Colonic mucosa (tissue), 4 donors: ENCODE measurements at regions not wholly inside any gene's neighbourhood (a gene's known extent, or its start where the extent isn't known, plus 50 kb on each side); places are given as distances from the start of the nearest gene placed in this dataset.

Experiments used
- DNase-seq: peaks from one replicate; pipeline ENCODE4 v3.0.0-alpha.2; 2020
- H3K27ac ChIP-seq: fragments of 200-600 bp; one replicate; pipeline ENCODE4 v1.8.0; 2021
- H3K27me3 ChIP-seq: fragments of 200-600 bp; one replicate; pipeline ENCODE4 v1.8.0; 2021
- H3K36me3 ChIP-seq: fragments of 200-600 bp; one replicate; pipeline ENCODE4 v1.8.0; 2021
- H3K4me1 ChIP-seq: fragments of 200-600 bp; one replicate; pipeline ENCODE4 v1.8.0; 2021; ENCODE audit warnings: mild to moderate bottlenecking
- H3K4me3 ChIP-seq: fragments of 200-600 bp; one replicate; pipeline ENCODE4 v1.8.0; 2021
- H3K9ac ChIP-seq, 2 donors: one replicate each; pipeline ENCODE4 v1.7.0; 2013; ENCODE audit warnings: control low read depth in 2 of 2, low read depth in 2 of 2, low read length in 2 of 2
- H3K9me3 ChIP-seq: fragments of 200-600 bp; one replicate; pipeline ENCODE4 v1.8.0; 2021
- intact Hi-C: fragments of 100-400 bp; cut with DNase I; formaldehyde crosslinking; loops from one replicate; pipeline ENCODE4 v1.14.1; 2022
- TF ChIP-seq, protein P1 (sequence below): fragments of 200-600 bp; IDR thresholded peaks from one replicate; pipeline ENCODE4 v1.8.0; 2022; ENCODE audit warnings: antibody characterized with exemption, mild to moderate bottlenecking
- donor health status: healthy.
- donor health status: DM: no; HTN: no; CAD: no.
- donor health status: DM: no; HTN: no; CAD: no.

DNA sequence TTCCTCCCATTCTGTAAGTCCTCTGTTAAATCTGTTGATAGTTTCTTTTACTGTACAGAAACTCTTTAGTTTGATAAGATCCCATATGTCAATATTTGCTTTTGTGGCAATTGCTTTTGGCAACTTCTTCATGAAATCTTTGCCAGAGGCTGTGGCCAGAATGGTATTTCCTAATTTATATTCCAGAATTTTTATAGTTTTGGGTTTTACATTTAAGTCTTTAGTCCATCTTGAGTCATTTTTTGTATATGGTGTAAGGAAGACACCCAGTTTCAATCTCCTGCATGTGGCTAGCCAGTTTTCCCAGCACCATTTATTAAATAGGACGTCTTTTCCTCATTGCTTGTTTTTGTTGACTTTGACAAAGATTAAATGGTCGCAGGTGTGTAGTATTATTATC lies 372.4 kb upstream of the CADM2 start:
- H3K27ac ChIP-seq = no peak overlapping the region
- no peak for DNase-seq
- H3K27me3 ChIP-seq = no peaks in the 10 kb centered on the region
- H3K4me1 ChIP-seq = no peaks in the 10 kb centered on the region
- H3K9me3 ChIP-seq = no peaks in the 10 kb centered on the region
- H3K9ac ChIP-seq = no peak overlapping the region
- H3K4me3 ChIP-seq = no peak overlapping the region
- H3K36me3 ChIP-seq = no peaks in the 10 kb centered on the region
- TF ChIP-seq, protein P1, sequence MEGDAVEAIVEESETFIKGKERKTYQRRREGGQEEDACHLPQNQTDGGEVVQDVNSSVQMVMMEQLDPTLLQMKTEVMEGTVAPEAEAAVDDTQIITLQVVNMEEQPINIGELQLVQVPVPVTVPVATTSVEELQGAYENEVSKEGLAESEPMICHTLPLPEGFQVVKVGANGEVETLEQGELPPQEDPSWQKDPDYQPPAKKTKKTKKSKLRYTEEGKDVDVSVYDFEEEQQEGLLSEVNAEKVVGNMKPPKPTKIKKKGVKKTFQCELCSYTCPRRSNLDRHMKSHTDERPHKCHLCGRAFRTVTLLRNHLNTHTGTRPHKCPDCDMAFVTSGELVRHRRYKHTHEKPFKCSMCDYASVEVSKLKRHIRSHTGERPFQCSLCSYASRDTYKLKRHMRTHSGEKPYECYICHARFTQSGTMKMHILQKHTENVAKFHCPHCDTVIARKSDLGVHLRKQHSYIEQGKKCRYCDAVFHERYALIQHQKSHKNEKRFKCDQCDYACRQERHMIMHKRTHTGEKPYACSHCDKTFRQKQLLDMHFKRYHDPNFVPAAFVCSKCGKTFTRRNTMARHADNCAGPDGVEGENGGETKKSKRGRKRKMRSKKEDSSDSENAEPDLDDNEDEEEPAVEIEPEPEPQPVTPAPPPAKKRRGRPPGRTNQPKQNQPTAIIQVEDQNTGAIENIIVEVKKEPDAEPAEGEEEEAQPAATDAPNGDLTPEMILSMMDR = no peak
- intact Hi-C loops = no loop called here

GRCh38 chr3:84600703-84601225 lies 358.0 kb upstream of the CADM2 start:
- Histone ChIP-seq H3K36me3 (no peaks in the 10 kb centered on the region), H3K9me3 (peaks cover 3% of the 10 kb centered on the region), H3K9ac (no peak overlapping the region), H3K4me1 (no peaks in the 10 kb centered on the region), H3K4me3 (no peak overlapping the region), H3K27ac (no peak overlapping the region), H3K27me3 (no peaks in the 10 kb centered on the region)
- TF ChIP-seq, protein P1 = no peak
- DNase-seq = no peak
- intact Hi-C loops = no loop called here

DNA sequence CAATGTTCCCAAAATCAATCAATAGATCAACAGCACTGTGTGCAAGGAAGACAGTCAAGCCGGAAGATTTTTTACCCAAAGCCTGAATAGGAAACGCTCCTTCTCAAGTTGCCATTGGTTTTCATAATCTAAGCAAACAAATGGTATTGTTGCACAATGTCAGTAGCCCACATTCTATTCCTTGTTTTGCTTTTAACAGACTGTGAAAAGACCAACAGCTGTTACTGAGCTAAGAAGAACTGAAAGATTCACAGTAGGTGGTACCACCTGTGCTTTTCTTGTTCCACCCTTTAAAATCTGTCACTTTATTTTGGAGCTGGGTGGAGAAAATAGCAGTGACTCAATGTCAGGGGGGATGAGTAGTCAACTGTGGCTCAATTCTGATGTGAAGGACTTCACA lies 357.5 kb upstream of the CADM2 start:
- Histone ChIP-seq H3K36me3 (no peaks in the 10 kb centered on the region), H3K4me3 (no peak overlapping the region), H3K9me3 (peaks cover 3% of the 10 kb centered on the region), H3K27me3 (no peaks in the 10 kb centered on the region), H3K4me1 (no peaks in the 10 kb centered on the region), H3K9ac (no peak overlapping the region), H3K27ac (no peak overlapping the region)
- DNase-seq = no peak
- TF ChIP-seq, protein P1 = no peak
- intact Hi-C loops = no loop called here

DNA sequence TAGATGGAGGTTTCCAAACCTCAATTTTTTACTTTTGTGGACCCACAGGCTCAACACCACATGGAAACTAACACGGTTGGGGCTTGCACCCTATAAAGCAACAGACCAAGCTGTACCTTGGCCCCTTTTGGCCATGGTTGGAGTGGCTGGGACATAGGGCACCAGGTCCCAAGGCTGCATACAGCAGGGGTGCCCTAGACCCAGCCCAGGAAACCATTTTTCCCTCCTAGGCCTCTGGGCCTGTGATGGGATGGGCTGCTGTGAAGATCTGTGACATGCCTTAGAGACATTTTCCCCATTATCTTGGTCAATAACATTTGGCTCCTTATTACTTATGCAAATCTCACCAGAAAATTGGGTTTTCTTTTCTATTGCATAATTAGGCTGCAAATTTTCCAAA lies 337.0 kb upstream of the CADM2 start:
- TF ChIP-seq, protein P1 = no peak
- Histone ChIP-seq H3K9ac (no peak overlapping the region), H3K4me1 (no peaks in the 10 kb centered on the region), H3K9me3 (no peaks in the 10 kb centered on the region), H3K36me3 (no peaks in the 10 kb centered on the region), H3K27me3 (no peaks in the 10 kb centered on the region), H3K4me3 (no peak overlapping the region), H3K27ac (no peak overlapping the region)
- intact Hi-C loops = no loop called here
- DNase-seq = no peak

DNA sequence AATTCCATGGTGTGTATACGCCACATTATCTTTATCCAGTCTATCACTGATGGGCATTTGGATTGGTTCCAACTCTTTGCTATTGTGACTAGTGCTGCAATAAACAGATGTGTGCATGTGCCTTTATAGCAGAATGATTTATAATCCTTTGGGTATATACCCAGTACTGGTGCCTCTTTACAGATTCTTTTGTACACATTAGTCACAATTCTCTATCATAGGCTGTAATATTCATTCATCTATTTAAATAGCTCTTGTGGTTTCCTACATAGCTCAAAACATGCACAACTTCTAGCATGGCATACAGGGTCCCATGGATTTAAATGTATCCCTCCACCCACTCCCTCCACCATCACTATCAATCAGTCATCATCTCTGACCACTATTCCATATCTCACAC lies 324.1 kb upstream of the CADM2 start:
- no peaks in the 10 kb centered on the region for H3K9me3 ChIP-seq
- H3K36me3 ChIP-seq = no peaks in the 10 kb centered on the region
- H3K9ac ChIP-seq = no peak overlapping the region
- DNase-seq = no peak
- TF ChIP-seq, protein P1 = no peak
- H3K27me3 ChIP-seq = no peaks in the 10 kb centered on the region
- H3K4me3 ChIP-seq = no peak overlapping the region
- intact Hi-C loops = no loop called here
- H3K4me1 ChIP-seq = no peaks in the 10 kb centered on the region
- H3K27ac ChIP-seq = no peak overlapping the region

DNA sequence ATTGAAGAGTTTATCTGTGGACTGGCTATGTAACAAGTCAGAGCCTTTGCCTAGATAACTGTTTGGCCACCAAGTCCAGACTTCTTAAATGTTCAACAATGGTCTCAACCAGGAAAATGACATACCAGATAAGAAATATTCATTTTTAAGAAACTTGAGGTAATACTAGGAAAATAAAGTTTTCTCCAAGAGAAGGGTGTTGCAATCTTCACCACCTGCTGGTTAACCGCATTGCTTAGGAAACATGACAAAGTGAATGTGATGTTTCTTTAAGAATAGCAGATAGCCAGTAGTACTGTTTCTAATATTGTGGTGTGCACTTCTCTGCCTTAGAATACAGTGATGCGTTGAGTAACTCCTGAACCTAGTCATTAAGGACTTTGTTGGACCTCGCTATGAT lies 321.5 kb upstream of the CADM2 start:
- intact Hi-C loops = no loop called here

More for the DNA sequence above, 321.5 kb upstream of the CADM2 start:
- DNase-seq = no peak
- Histone ChIP-seq H3K4me1 (no peaks in the 10 kb centered on the region), H3K9ac (no peak overlapping the region), H3K36me3 (no peaks in the 10 kb centered on the region), H3K27ac (no peak overlapping the region), H3K9me3 (no peaks in the 10 kb centered on the region), H3K4me3 (no peak overlapping the region), H3K27me3 (no peaks in the 10 kb centered on the region)
- TF ChIP-seq, protein P1 = no peak
